GM12874 (cell line): ENCODE measurements at regions not wholly inside any gene's neighbourhood (a gene's known extent, or its start where the extent isn't known, plus 50 kb on each side); places are given as distances from the start of the nearest gene placed in this dataset.

Experiments
- TF ChIP-seq, protein P1 (sequence below): IDR thresholded peaks from 2 replicates; pipeline ENCODE4 v1.5.1; 2011; ENCODE audit warnings: low read depth, mild to moderate bottlenecking, control low read depth, low read length, moderate library complexity; ENCODE audit not compliant: insufficient read depth

- TF ChIP-seq, protein P1, sequence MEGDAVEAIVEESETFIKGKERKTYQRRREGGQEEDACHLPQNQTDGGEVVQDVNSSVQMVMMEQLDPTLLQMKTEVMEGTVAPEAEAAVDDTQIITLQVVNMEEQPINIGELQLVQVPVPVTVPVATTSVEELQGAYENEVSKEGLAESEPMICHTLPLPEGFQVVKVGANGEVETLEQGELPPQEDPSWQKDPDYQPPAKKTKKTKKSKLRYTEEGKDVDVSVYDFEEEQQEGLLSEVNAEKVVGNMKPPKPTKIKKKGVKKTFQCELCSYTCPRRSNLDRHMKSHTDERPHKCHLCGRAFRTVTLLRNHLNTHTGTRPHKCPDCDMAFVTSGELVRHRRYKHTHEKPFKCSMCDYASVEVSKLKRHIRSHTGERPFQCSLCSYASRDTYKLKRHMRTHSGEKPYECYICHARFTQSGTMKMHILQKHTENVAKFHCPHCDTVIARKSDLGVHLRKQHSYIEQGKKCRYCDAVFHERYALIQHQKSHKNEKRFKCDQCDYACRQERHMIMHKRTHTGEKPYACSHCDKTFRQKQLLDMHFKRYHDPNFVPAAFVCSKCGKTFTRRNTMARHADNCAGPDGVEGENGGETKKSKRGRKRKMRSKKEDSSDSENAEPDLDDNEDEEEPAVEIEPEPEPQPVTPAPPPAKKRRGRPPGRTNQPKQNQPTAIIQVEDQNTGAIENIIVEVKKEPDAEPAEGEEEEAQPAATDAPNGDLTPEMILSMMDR: no peak
These were observed 151.9 kb upstream of the DIPK2B start for GRCh38 chrX:45352611-45353010.

DNA sequence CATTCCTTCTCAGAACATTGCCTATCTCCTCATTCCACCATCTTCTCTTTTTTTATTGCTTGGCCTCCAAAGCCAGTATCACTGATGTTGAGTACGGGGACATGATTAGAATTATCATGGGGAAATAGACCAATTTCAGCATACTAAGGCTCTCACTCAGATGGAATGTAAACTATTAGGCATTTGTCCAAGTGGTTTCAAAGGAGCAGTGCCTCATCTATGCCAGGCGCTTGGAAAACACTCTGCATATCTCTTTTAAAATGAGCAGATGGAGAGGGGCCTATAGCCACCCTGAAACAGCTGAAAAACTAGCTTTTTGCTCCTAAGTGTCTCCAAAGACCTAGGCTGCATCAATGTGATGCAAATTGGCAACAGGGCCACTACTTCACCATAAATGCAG lies 150.8 kb upstream of the DIPK2B start:
- TF ChIP-seq, protein P1: no peak

- TF ChIP-seq, protein P1: no peak
These were observed 147.6 kb upstream of the DIPK2B start for GRCh38 chrX:45348296-45348695.

DNA sequence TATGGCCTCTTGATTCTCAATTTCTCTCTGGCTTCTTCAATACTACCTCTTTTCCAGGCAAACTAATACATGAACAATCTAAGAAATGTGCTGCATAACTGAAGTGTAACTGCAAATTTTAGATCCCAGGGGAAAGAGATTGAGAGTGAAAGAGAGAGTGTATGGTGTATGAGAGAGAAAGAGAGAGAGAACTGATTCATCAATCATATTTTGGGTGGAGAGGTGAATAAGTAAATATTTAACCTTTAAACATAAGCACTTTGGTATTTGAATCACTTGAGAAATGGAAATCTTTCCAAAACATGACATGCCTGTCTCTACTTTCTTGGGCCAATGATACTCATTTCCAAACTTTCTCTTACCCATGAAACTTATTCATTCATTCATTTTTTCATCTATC lies 147.2 kb upstream of the DIPK2B start:
- TF ChIP-seq, protein P1: no peak

- TF ChIP-seq, protein P1: no peak
These were observed 143.9 kb upstream of the DIPK2B start for GRCh38 chrX:45344594-45344993.

DNA sequence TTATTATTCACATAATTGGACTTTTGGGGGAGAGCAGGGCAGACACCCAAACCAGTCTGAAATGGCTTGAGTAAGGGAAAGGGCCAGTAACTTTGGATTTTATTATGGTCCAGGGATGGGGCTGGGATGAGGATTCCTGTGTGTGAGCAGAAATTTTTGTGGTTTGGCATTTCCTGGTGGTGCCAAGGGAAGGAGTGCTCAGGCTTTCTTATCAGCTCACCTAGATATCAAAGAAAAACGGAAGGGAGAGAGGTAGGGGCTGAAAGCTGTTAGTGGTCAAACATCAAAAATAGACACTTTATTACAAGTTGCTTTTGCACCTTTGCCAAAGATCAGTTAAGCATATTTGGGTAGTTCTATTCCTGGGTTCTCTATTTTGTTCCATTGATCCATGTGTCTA lies 128.5 kb upstream of the DIPK2B start:
- TF ChIP-seq, protein P1: no peak

GRCh38 chrX:45324941-45325340 lies 124.3 kb upstream of the DIPK2B start:
- TF ChIP-seq, protein P1: no peak

- TF ChIP-seq, protein P1: no peak
These were observed 122.7 kb upstream of the DIPK2B start for GRCh38 chrX:45323387-45323786.
